GM06990 (cell line): ENCODE measurements at regions not wholly inside any gene's neighbourhood (a gene's known extent, or its start where the extent isn't known, plus 50 kb on each side); places are given as distances from the start of the nearest gene placed in this dataset.

Source experiments
- DNase-seq: peaks from one replicate; pipeline ENCODE4 v3.0.0-alpha.2; 2011; ENCODE audit not compliant: insufficient read length; ENCODE audit errors: extremely low read depth
- H3K27me3 ChIP-seq: replicated peaks from 2 replicates; pipeline ENCODE4 v1.6.0; 2011; ENCODE audit warnings: low read length; ENCODE audit not compliant: control insufficient read depth, insufficient read depth
- H3K36me3 ChIP-seq: 2 replicates; pipeline ENCODE4 v1.5.1; 2011; ENCODE audit warnings: low read length; ENCODE audit not compliant: control insufficient read depth, insufficient read depth
- H3K4me3 ChIP-seq: replicated peaks from 2 replicates; pipeline ENCODE4 v1.5.1; 2011; ENCODE audit warnings: low read depth, mild to moderate bottlenecking, control low read depth, low read length
- CTCF ChIP-seq: IDR thresholded peaks from 2 replicates; pipeline ENCODE4 v1.5.1; 2011; ENCODE audit warnings: low read length, control low read depth, mild to moderate bottlenecking, inconsistent platforms; ENCODE audit not compliant: insufficient read depth, poor library complexity, severe bottlenecking

- no peak for DNase-seq
- TF ChIP-seq CTCF: no peak
Observed at GRCh38 chr21:16159213-16159970, 429.6 kb downstream of the USP25 start.

GRCh38 chr21:16159971-16160350, 430.2 kb downstream of the USP25 start:
- DNase-seq: no peak

More at GRCh38 chr21:16159213-16159970, 429.6 kb downstream of the USP25 start:
- no peaks in the 10 kb centered on the region for H3K36me3 ChIP-seq
- no peaks in the 10 kb centered on the region for H3K27me3 ChIP-seq
- no peak overlapping the region for H3K4me3 ChIP-seq

GRCh38 chr21:16162953-16163352, 433.2 kb downstream of the USP25 start:
- no peaks in the 10 kb centered on the region for H3K27me3 ChIP-seq
- no peak for TF ChIP-seq CTCF
- DNase-seq: no peak
- no peak overlapping the region for H3K4me3 ChIP-seq
- H3K36me3 ChIP-seq: no peaks in the 10 kb centered on the region

More at GRCh38 chr21:16159971-16160350, 430.2 kb downstream of the USP25 start:
- Histone ChIP-seq H3K36me3 (no peaks in the 10 kb centered on the region), H3K4me3 (no peak overlapping the region), H3K27me3 (no peaks in the 10 kb centered on the region)
- TF ChIP-seq CTCF: no peak

GRCh38 chr21:16169102-16169511, 439.3 kb downstream of the USP25 start:
- Histone ChIP-seq H3K4me3 (no peak overlapping the region), H3K36me3 (no peaks in the 10 kb centered on the region), H3K27me3 (no peaks in the 10 kb centered on the region)
- no peak for DNase-seq
- TF ChIP-seq CTCF: no peak

- no peak for DNase-seq
- Histone ChIP-seq H3K36me3 (no peaks in the 10 kb centered on the region), H3K27me3 (no peaks in the 10 kb centered on the region), H3K4me3 (no peak overlapping the region)
- TF ChIP-seq CTCF: no peak
Observed at GRCh38 chr21:16169779-16170178, 440.0 kb downstream of the USP25 start.
